ENCODE measurements at regions not wholly inside any gene's neighbourhood (a gene's known extent, or its start where the extent isn't known, plus 50 kb on each side); places are given as distances from the start of the nearest gene placed in this dataset.

DNA sequence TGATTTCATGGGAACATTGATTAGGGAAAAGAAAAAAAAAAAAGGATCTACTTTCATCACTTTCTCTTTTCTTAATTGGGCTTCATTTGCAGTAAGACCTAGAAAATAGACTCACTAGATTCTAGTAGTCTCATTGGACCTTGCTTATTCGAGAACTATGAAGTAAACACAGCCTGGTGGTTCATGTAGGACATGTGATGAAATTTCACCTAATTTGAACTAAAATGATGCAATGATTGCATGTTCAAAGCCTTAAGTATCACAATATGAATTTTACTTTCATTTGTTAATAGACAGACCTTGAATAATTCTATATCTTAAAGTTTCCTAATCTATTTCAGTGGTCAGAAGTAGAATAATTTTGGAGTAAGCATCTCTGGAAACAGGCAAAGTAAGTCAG is 688.9 kb upstream of the NRXN1 start:
- H3K9me3 ChIP-seq (ENCODE audit: control insufficient read depth, low read depth, low read length) = no peaks in the 10 kb centered on the region
- H3K9me1 ChIP-seq (ENCODE audit: control insufficient read depth, extremely low read depth, insufficient read depth, low read length) = no peaks in the 10 kb centered on the region
- no peak overlapping the region for H3K27ac ChIP-seq (ENCODE audit: control insufficient read depth, insufficient read depth, low read length)
- no peak overlapping the region for H3K9ac ChIP-seq (ENCODE audit: control insufficient read depth, extremely low read depth, insufficient read depth, low read length)
- FAIRE-seq (no peak), DNase-seq (ENCODE audit: low read depth, low spot score) (no peak)
- dilution Hi-C loops (cut with MboI; ENCODE audit: extremely low pct_ligation_motif_present, low sequenced_read_pairs) = no loop called here
- TF ChIP-seq, protein P1, sequence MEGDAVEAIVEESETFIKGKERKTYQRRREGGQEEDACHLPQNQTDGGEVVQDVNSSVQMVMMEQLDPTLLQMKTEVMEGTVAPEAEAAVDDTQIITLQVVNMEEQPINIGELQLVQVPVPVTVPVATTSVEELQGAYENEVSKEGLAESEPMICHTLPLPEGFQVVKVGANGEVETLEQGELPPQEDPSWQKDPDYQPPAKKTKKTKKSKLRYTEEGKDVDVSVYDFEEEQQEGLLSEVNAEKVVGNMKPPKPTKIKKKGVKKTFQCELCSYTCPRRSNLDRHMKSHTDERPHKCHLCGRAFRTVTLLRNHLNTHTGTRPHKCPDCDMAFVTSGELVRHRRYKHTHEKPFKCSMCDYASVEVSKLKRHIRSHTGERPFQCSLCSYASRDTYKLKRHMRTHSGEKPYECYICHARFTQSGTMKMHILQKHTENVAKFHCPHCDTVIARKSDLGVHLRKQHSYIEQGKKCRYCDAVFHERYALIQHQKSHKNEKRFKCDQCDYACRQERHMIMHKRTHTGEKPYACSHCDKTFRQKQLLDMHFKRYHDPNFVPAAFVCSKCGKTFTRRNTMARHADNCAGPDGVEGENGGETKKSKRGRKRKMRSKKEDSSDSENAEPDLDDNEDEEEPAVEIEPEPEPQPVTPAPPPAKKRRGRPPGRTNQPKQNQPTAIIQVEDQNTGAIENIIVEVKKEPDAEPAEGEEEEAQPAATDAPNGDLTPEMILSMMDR (optimal IDR thresholded peaks at IDR 0.05 in 1 of 3, IDR thresholded peaks at IDR 0.05 in 1 of 3, conservative IDR thresholded peaks at IDR 0.05 in 1 of 3; ENCODE audit: extremely low read depth in 1 of 3, insufficient read depth in 2 of 3, low read length in 3 of 3) = no peak
- no peak for TF ChIP-seq EZH2 (IDR thresholded peaks at IDR 0.05; ENCODE audit: low read length)
- no peak overlapping the region for H3K4me3 ChIP-seq (ENCODE audit: control insufficient read depth in 2 of 3, extremely low read depth in 1 of 3, insufficient read depth in 2 of 3, low read depth in 1 of 3, low read length in 3 of 3)
- H3K4me1 ChIP-seq (ENCODE audit: control insufficient read depth, extremely low read depth, insufficient read depth, low read length) = no peaks in the 10 kb centered on the region
- H3K27me3 ChIP-seq (ENCODE audit: control insufficient read depth, extremely low read depth, insufficient read depth, low read length) = no peaks in the 10 kb centered on the region
- H3K4me2 ChIP-seq (ENCODE audit: control insufficient read depth, extremely low read depth, insufficient read depth, low read depth, low read length) = no peak overlapping the region
- H4K20me1 ChIP-seq (ENCODE audit: control insufficient read depth, extremely low read depth, insufficient read depth, low read length) = no peaks in the 10 kb centered on the region
- H3K79me2 ChIP-seq (ENCODE audit: control insufficient read depth, insufficient read depth, low read length) = no peaks in the 10 kb centered on the region
- no peak overlapping the region for H2AFZ ChIP-seq (ENCODE audit: control insufficient read depth, low read length)
- no peaks in the 10 kb centered on the region for H3K36me3 ChIP-seq (ENCODE audit: control insufficient read depth in 2 of 2, extremely low read depth in 1 of 2, insufficient read depth in 2 of 2, low read length in 2 of 2)

DNA sequence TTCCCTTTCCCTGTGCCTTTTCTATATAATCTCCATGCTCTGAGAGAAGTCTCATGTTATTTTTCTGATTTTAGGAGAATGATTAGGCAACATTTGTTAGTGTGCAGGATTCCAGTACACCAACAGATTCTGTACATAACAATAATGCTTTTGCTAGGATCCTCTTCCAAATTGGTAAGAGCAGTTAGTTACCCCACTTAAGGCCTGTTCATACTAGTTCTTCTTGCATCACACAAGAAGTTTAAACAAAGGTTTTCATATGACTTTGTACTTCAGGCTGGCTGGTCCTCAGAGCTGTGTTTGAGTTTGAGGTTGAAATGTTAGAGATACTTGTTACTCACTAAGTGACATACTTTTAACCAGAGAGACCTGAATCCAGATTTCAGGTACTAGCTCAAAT is 686.9 kb upstream of the NRXN1 start:
- no peaks in the 10 kb centered on the region for H3K9me1 ChIP-seq (ENCODE audit: control insufficient read depth, extremely low read depth, insufficient read depth, low read length)
- H4K20me1 ChIP-seq (ENCODE audit: control insufficient read depth, extremely low read depth, insufficient read depth, low read length) = no peaks in the 10 kb centered on the region
- no peak overlapping the region for H3K27ac ChIP-seq (ENCODE audit: control insufficient read depth, insufficient read depth, low read length)
- H3K9me3 ChIP-seq (ENCODE audit: control insufficient read depth, low read depth, low read length) = no peaks in the 10 kb centered on the region
- no peak overlapping the region for H3K9ac ChIP-seq (ENCODE audit: control insufficient read depth, extremely low read depth, insufficient read depth, low read length)
- H3K79me2 ChIP-seq (ENCODE audit: control insufficient read depth, insufficient read depth, low read length) = no peaks in the 10 kb centered on the region
- no peaks in the 10 kb centered on the region for H3K27me3 ChIP-seq (ENCODE audit: control insufficient read depth, extremely low read depth, insufficient read depth, low read length)
- no peak overlapping the region for H2AFZ ChIP-seq (ENCODE audit: control insufficient read depth, low read length)
- H3K4me1 ChIP-seq (ENCODE audit: control insufficient read depth, extremely low read depth, insufficient read depth, low read length) = no peaks in the 10 kb centered on the region
- no peaks in the 10 kb centered on the region for H3K36me3 ChIP-seq (ENCODE audit: control insufficient read depth in 2 of 2, extremely low read depth in 1 of 2, insufficient read depth in 2 of 2, low read length in 2 of 2)
- no peak overlapping the region for H3K4me2 ChIP-seq (ENCODE audit: control insufficient read depth, extremely low read depth, insufficient read depth, low read depth, low read length)
- no peak for TF ChIP-seq EZH2 (IDR thresholded peaks at IDR 0.05; ENCODE audit: low read length)
- TF ChIP-seq, protein P1 (optimal IDR thresholded peaks at IDR 0.05 in 1 of 3, IDR thresholded peaks at IDR 0.05 in 1 of 3, conservative IDR thresholded peaks at IDR 0.05 in 1 of 3; ENCODE audit: extremely low read depth in 1 of 3, insufficient read depth in 2 of 3, low read length in 3 of 3) = no peak
- FAIRE-seq (no peak), DNase-seq (ENCODE audit: low read depth, low spot score) (no peak)
- H3K4me3 ChIP-seq (ENCODE audit: control insufficient read depth in 2 of 3, extremely low read depth in 1 of 3, insufficient read depth in 2 of 3, low read depth in 1 of 3, low read length in 3 of 3) = no peak overlapping the region
- dilution Hi-C loops (cut with MboI; ENCODE audit: extremely low pct_ligation_motif_present, low sequenced_read_pairs) = no loop called here
